Activated T-helper 1 cell treated with anti-CD3 and anti-CD28 coated beads, Interleukin-12 subunit alpha, Interleukin-12 subunit beta, Interleukin-2, Interleukin-4 antibody, amounts not matched to agents 30 ng/mL and 10 ng/mL and 1 ng/mL, durations not matched to agents 14 hours and 24 hours and 36 hours (primary cell): ENCODE measurements at regions not wholly inside any gene's neighbourhood (a gene's known extent, or its start where the extent isn't known, plus 50 kb on each side); places are given as distances from the start of the nearest gene placed in this dataset.

Experiments used
- DNase-seq: peaks from one replicate; pipeline ENCODE4 v3.0.0; 2021; ENCODE audit warnings: low spot score
- H3K27ac Mint-ChIP-seq: one replicate; pipeline ENCODE4 v1.8.0; 2021; ENCODE audit warnings: mild to moderate bottlenecking, mixed read lengths
- H3K27me3 Mint-ChIP-seq: one replicate; pipeline ENCODE4 v1.8.0; 2022; ENCODE audit warnings: mild to moderate bottlenecking, moderate library complexity, mixed read lengths; ENCODE audit not compliant: insufficient read depth
- H3K36me3 Mint-ChIP-seq: one replicate; pipeline ENCODE4 v1.8.0; 2021; ENCODE audit warnings: low read depth, mixed read lengths
- H3K4me1 Mint-ChIP-seq: one replicate; pipeline ENCODE4 v1.8.0; 2021; ENCODE audit warnings: low read depth, mixed read lengths
- H3K4me3 Mint-ChIP-seq: one replicate; pipeline ENCODE4 v1.8.0; 2021; ENCODE audit warnings: mild to moderate bottlenecking, moderate library complexity, mixed read lengths
- H3K9me3 Mint-ChIP-seq: one replicate; pipeline ENCODE4 v1.8.0; 2021; ENCODE audit warnings: mixed read lengths
- intact Hi-C: fragments of 100-400 bp; cut with micrococcal nuclease; formaldehyde crosslinking; loops from one replicate; pipeline ENCODE4 v1.15.1; 2024

GRCh38 chr2:125698280-125698679 lies 957.7 kb upstream of the GYPC start:
- H3K27ac Mint-ChIP-seq = no peak overlapping the region
- no peak for DNase-seq
- no peaks in the 10 kb centered on the region for H3K36me3 Mint-ChIP-seq
- no peaks in the 10 kb centered on the region for H3K4me1 Mint-ChIP-seq
- H3K27me3 Mint-ChIP-seq = no peaks in the 10 kb centered on the region
- intact Hi-C loops = no loop called here
- H3K4me3 Mint-ChIP-seq = no peak overlapping the region
- H3K9me3 Mint-ChIP-seq = no peaks in the 10 kb centered on the region

GRCh38 chr2:125701070-125701469 lies 954.9 kb upstream of the GYPC start:
- H3K4me3 Mint-ChIP-seq = no peak overlapping the region
- H3K4me1 Mint-ChIP-seq = no peaks in the 10 kb centered on the region
- H3K27me3 Mint-ChIP-seq = no peaks in the 10 kb centered on the region
- no peak for DNase-seq
- H3K9me3 Mint-ChIP-seq = no peaks in the 10 kb centered on the region
- intact Hi-C loops = no loop called here
- H3K27ac Mint-ChIP-seq = no peak overlapping the region
- no peaks in the 10 kb centered on the region for H3K36me3 Mint-ChIP-seq

GRCh38 chr2:125707611-125708010 lies 948.3 kb upstream of the GYPC start:
- intact Hi-C loops = no loop called here
- Mint-ChIP-seq H3K36me3 (no peaks in the 10 kb centered on the region), H3K9me3 (no peaks in the 10 kb centered on the region), H3K4me3 (no peak overlapping the region), H3K27ac (no peak overlapping the region), H3K4me1 (no peaks in the 10 kb centered on the region), H3K27me3 (no peaks in the 10 kb centered on the region)
- no peak for DNase-seq

- H3K27ac Mint-ChIP-seq = no peak overlapping the region
- H3K27me3 Mint-ChIP-seq = no peaks in the 10 kb centered on the region
- intact Hi-C loops = no loop called here
- H3K4me3 Mint-ChIP-seq = no peak overlapping the region
- no peaks in the 10 kb centered on the region for H3K36me3 Mint-ChIP-seq
- H3K9me3 Mint-ChIP-seq = peaks cover 7% of the 10 kb centered on the region
- H3K4me1 Mint-ChIP-seq = no peaks in the 10 kb centered on the region
- DNase-seq = no peak
These were observed 945.4 kb upstream of the GYPC start for GRCh38 chr2:125710561-125710960.

GRCh38 chr2:125711075-125711474 lies 944.9 kb upstream of the GYPC start:
- DNase-seq = no peak
- Mint-ChIP-seq H3K9me3 (peaks cover 7% of the 10 kb centered on the region), H3K4me1 (no peaks in the 10 kb centered on the region), H3K4me3 (no peak overlapping the region), H3K27ac (no peak overlapping the region), H3K36me3 (no peaks in the 10 kb centered on the region), H3K27me3 (no peaks in the 10 kb centered on the region)
- intact Hi-C loops = no loop called here

GRCh38 chr2:125713533-125713932 lies 942.4 kb upstream of the GYPC start:
- peaks cover 7% of the 10 kb centered on the region for H3K9me3 Mint-ChIP-seq
- H3K36me3 Mint-ChIP-seq = no peaks in the 10 kb centered on the region
- no peaks in the 10 kb centered on the region for H3K4me1 Mint-ChIP-seq
- intact Hi-C loops = no loop called here
- DNase-seq = no peak
- no peaks in the 10 kb centered on the region for H3K27me3 Mint-ChIP-seq
- no peak overlapping the region for H3K4me3 Mint-ChIP-seq
- H3K27ac Mint-ChIP-seq = no peak overlapping the region

GRCh38 chr2:125721072-125721721 lies 934.8 kb upstream of the GYPC start:
- Mint-ChIP-seq H3K36me3 (no peaks in the 10 kb centered on the region), H3K27ac (no peak overlapping the region), H3K27me3 (no peaks in the 10 kb centered on the region), H3K4me1 (no peaks in the 10 kb centered on the region), H3K9me3 (peaks cover 3% of the 10 kb centered on the region), H3K4me3 (no peak overlapping the region)
- intact Hi-C loops = no loop called here
- DNase-seq = no peak

GRCh38 chr2:125730921-125731320 lies 925.0 kb upstream of the GYPC start:
- intact Hi-C loops = no loop called here

GRCh38 chr2:125736306-125736705 lies 919.7 kb upstream of the GYPC start:
- H3K36me3 Mint-ChIP-seq = no peaks in the 10 kb centered on the region
- H3K9me3 Mint-ChIP-seq = peaks cover 11% of the 10 kb centered on the region
- intact Hi-C loops = no loop called here
- H3K27ac Mint-ChIP-seq = no peak overlapping the region
- H3K27me3 Mint-ChIP-seq = no peaks in the 10 kb centered on the region
- DNase-seq = no peak
- H3K4me1 Mint-ChIP-seq = no peaks in the 10 kb centered on the region
- H3K4me3 Mint-ChIP-seq = no peak overlapping the region

More at GRCh38 chr2:125730921-125731320, 925.0 kb upstream of the GYPC start:
- H3K9me3 Mint-ChIP-seq = no peaks in the 10 kb centered on the region
- H3K4me1 Mint-ChIP-seq = no peaks in the 10 kb centered on the region
- H3K4me3 Mint-ChIP-seq = no peak overlapping the region
- no peaks in the 10 kb centered on the region for H3K36me3 Mint-ChIP-seq
- DNase-seq = no peak
- no peaks in the 10 kb centered on the region for H3K27me3 Mint-ChIP-seq
- no peak overlapping the region for H3K27ac Mint-ChIP-seq

- Mint-ChIP-seq H3K4me3 (no peak overlapping the region), H3K9me3 (no peaks in the 10 kb centered on the region), H3K4me1 (no peaks in the 10 kb centered on the region), H3K36me3 (no peaks in the 10 kb centered on the region), H3K27ac (no peak overlapping the region), H3K27me3 (peaks cover 1% of the 10 kb centered on the region)
- intact Hi-C loops = no loop called here
- DNase-seq = no peak
These were observed 910.4 kb upstream of the GYPC start for GRCh38 chr2:125745514-125745913.

- no peak for DNase-seq
- Mint-ChIP-seq H3K4me3 (no peak overlapping the region), H3K27ac (no peak overlapping the region), H3K36me3 (no peaks in the 10 kb centered on the region), H3K27me3 (peaks cover 1% of the 10 kb centered on the region), H3K9me3 (no peaks in the 10 kb centered on the region), H3K4me1 (no peaks in the 10 kb centered on the region)
- intact Hi-C loops = no loop called here
These were observed 909.4 kb upstream of the GYPC start for GRCh38 chr2:125746321-125747164.

GRCh38 chr2:125747165-125747425 lies 908.9 kb upstream of the GYPC start:
- Mint-ChIP-seq H3K4me3 (no peak overlapping the region), H3K36me3 (no peaks in the 10 kb centered on the region), H3K4me1 (no peaks in the 10 kb centered on the region), H3K27ac (no peak overlapping the region), H3K9me3 (no peaks in the 10 kb centered on the region), H3K27me3 (peaks cover 1% of the 10 kb centered on the region)
- intact Hi-C loops = no loop called here
- DNase-seq = no peak

GRCh38 chr2:125756431-125756830 lies 899.5 kb upstream of the GYPC start:
- no peaks in the 10 kb centered on the region for H3K4me1 Mint-ChIP-seq
- no peak overlapping the region for H3K4me3 Mint-ChIP-seq
- no peak overlapping the region for H3K27ac Mint-ChIP-seq
- DNase-seq = no peak
- H3K36me3 Mint-ChIP-seq = no peaks in the 10 kb centered on the region
- intact Hi-C loops = no loop called here
- H3K27me3 Mint-ChIP-seq = no peaks in the 10 kb centered on the region
- H3K9me3 Mint-ChIP-seq = peaks cover 4% of the 10 kb centered on the region
